ENCODE measurements at regions not wholly inside any gene's neighbourhood (a gene's known extent, or its start where the extent isn't known, plus 50 kb on each side); places are given as distances from the start of the nearest gene placed in this dataset.
A peak's percentile ranks its signal among the peaks of the same experiment; 100 is the strongest.

DNA sequence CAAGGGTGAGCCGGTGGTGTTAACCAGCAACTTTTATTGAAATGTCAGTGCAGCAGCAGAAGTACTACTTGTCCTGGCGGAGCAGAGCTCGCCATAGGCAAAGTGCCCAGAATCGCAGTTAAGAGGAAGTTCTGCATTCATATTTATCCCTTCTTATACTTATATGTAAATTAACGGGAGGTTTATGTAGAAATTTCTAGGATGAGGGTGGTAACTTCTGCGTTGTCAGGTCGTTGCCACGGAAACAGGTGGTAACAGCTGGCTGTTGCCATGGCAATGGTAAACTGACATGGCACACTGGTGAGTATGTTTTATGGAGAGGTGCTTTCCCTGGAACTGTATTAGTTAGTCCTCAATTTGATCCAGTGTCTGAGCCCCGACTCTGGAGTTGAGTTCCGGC, 2494.9 kb upstream of the PCDH20 start:
- no peak overlapping the region for H3K56ac ChIP-seq (ENCODE audit: extremely low read depth, insufficient read depth, low read length)
- H2AK9ac ChIP-seq (replicated peaks; ENCODE audit: low read depth, low read length, poor library complexity) = no peak overlapping the region
- no peak overlapping the region for H3K14ac ChIP-seq (replicated peaks; ENCODE audit: low read depth, low read length)
- no peaks in the 10 kb centered on the region for H3K9me1 ChIP-seq (ENCODE audit: insufficient read depth, low read length)
- H4K20me1 ChIP-seq (ENCODE audit: insufficient read depth, low read length) = no peaks in the 10 kb centered on the region
- H2AK5ac ChIP-seq (ENCODE audit: low read depth, low read length) = no peak overlapping the region
- POLR2A ChIA-PET (ENCODE audit: unreplicated experiment) = no interaction called here
- H3K27me3 ChIP-seq (ENCODE audit: control insufficient read depth, insufficient read depth, low read length) = no peaks in the 10 kb centered on the region
- H3K79me1 ChIP-seq (ENCODE audit: low read depth in 1 of 2, low read length in 2 of 2) = no peaks in the 10 kb centered on the region
- H4K91ac ChIP-seq (ENCODE audit: insufficient read depth, low read depth, low read length) = no peak overlapping the region
- no peak overlapping the region for H3K4ac ChIP-seq (ENCODE audit: low read depth, low read length)
- DNase-seq = peak; percentile 7
- H2BK20ac ChIP-seq (ENCODE audit: low read depth, low read length) = no peak overlapping the region
- dilution Hi-C loops (cut with HindIII; ENCODE audit: low sequenced_read_pairs, unreplicated experiment) (no loop called here), intact Hi-C loops (cut with micrococcal nuclease) (no loop called here), in situ Hi-C loops (cut with MboI; ENCODE audit: low sequenced_read_pairs) (no loop called here)
- H3K23ac ChIP-seq (ENCODE audit: low read depth, low read length) = no peak overlapping the region
- H4K5ac ChIP-seq (ENCODE audit: low read depth, low read length) = no peak overlapping the region
- no peak overlapping the region for H3K4me2 ChIP-seq (ENCODE audit: low read depth, low read length)
- CTCF ChIA-PET = no interaction called here
- no peak overlapping the region for H2BK15ac ChIP-seq (ENCODE audit: low read depth, low read length)
- H2BK120ac ChIP-seq (ENCODE audit: low read depth, low read length) = no peak overlapping the region
- ATAC-seq (ENCODE audit: low read depth) = no peak
- H2AFZ ChIP-seq (replicated peaks; ENCODE audit: low read length, poor library complexity) = no peak overlapping the region
- WGBS, 2 experiments (ENCODE audit: extremely low coverage in 2 of 2, insufficient read length in 1 of 2) = 83% methylated on average over 1 of the region's 10 CpGs; no CpG with 5 or more reads in 1 of the 2 experiments
- H3K9me3 ChIP-seq (ENCODE audit: control insufficient read depth, insufficient read depth, low read length) = no peaks in the 10 kb centered on the region
- no peak overlapping the region for H3K4me3 ChIP-seq (ENCODE audit: insufficient read depth, low read depth, low read length)
- no peak overlapping the region for H2BK5ac ChIP-seq (ENCODE audit: low read depth, low read length, poor library complexity, severe bottlenecking)
- H3K36me3 ChIP-seq (ENCODE audit: control insufficient read depth, insufficient read depth, low read length) = no peaks in the 10 kb centered on the region
- H3K4me1 ChIP-seq (ENCODE audit: control insufficient read depth, insufficient read depth, low read length) = no peaks in the 10 kb centered on the region
- H3K9ac ChIP-seq (ENCODE audit: low read depth, low read length) = no peak overlapping the region
- H3K27ac ChIP-seq (ENCODE audit: insufficient read depth, low read length) = no peak overlapping the region
- H3K18ac ChIP-seq (ENCODE audit: low read depth, low read length) = no peak overlapping the region
- no TSS peak for BruUV-seq (replicated peaks)
- TF ChIP-seq SMC3 (IDR thresholded peaks at IDR 0.05; ENCODE audit: low read depth, low read length) = no peak
- TF ChIP-seq POLR2A (IDR thresholded peaks at IDR 0.05; ENCODE audit: low read depth, low read length) = no peak
- no peak for TF ChIP-seq RFX5 (IDR thresholded peaks at IDR 0.05; ENCODE audit: low read depth, low read length)
- TF ChIP-seq RCOR1 (IDR thresholded peaks at IDR 0.05; ENCODE audit: insufficient replicate concordance, low read length) = no peak
- TF ChIP-seq FOS (IDR thresholded peaks at IDR 0.05; ENCODE audit: low read depth, low read length) = no peak
- TF ChIP-seq, protein P1, sequence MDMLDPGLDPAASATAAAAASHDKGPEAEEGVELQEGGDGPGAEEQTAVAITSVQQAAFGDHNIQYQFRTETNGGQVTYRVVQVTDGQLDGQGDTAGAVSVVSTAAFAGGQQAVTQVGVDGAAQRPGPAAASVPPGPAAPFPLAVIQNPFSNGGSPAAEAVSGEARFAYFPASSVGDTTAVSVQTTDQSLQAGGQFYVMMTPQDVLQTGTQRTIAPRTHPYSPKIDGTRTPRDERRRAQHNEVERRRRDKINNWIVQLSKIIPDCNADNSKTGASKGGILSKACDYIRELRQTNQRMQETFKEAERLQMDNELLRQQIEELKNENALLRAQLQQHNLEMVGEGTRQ (IDR thresholded peaks at IDR 0.05; ENCODE audit: low read depth, low read length) = no peak
- no peak for TF ChIP-seq MAZ (IDR thresholded peaks at IDR 0.05; ENCODE audit: borderline replicate concordance, low read depth, low read length)
- TF ChIP-seq CEBPB (IDR thresholded peaks at IDR 0.05; ENCODE audit: low read depth, low read length) = no peak
- TF ChIP-seq, protein P2, sequence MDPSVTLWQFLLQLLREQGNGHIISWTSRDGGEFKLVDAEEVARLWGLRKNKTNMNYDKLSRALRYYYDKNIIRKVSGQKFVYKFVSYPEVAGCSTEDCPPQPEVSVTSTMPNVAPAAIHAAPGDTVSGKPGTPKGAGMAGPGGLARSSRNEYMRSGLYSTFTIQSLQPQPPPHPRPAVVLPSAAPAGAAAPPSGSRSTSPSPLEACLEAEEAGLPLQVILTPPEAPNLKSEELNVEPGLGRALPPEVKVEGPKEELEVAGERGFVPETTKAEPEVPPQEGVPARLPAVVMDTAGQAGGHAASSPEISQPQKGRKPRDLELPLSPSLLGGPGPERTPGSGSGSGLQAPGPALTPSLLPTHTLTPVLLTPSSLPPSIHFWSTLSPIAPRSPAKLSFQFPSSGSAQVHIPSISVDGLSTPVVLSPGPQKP (IDR thresholded peaks at IDR 0.05; ENCODE audit: borderline replicate concordance, low read depth, low read length) = no peak
- TF ChIP-seq MAFK (IDR thresholded peaks at IDR 0.05; ENCODE audit: low read depth, low read length) = no peak
- TF ChIP-seq, protein P3, sequence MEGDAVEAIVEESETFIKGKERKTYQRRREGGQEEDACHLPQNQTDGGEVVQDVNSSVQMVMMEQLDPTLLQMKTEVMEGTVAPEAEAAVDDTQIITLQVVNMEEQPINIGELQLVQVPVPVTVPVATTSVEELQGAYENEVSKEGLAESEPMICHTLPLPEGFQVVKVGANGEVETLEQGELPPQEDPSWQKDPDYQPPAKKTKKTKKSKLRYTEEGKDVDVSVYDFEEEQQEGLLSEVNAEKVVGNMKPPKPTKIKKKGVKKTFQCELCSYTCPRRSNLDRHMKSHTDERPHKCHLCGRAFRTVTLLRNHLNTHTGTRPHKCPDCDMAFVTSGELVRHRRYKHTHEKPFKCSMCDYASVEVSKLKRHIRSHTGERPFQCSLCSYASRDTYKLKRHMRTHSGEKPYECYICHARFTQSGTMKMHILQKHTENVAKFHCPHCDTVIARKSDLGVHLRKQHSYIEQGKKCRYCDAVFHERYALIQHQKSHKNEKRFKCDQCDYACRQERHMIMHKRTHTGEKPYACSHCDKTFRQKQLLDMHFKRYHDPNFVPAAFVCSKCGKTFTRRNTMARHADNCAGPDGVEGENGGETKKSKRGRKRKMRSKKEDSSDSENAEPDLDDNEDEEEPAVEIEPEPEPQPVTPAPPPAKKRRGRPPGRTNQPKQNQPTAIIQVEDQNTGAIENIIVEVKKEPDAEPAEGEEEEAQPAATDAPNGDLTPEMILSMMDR (conservative IDR thresholded peaks at IDR 0.05; ENCODE audit: low read depth, low read length) = no peak
- no peak for TF ChIP-seq NFE2L2 (IDR thresholded peaks at IDR 0.05; ENCODE audit: low read depth, low read length)
- TF ChIP-seq BHLHE40 (IDR thresholded peaks at IDR 0.05; ENCODE audit: low read depth, low read length) = no peak
- TF ChIP-seq MXI1 (IDR thresholded peaks at IDR 0.05; ENCODE audit: borderline replicate concordance, low read depth, low read length) = no peak
- no peak for TF ChIP-seq RAD21 (IDR thresholded peaks at IDR 0.05; ENCODE audit: low read length)
- no peak for TF ChIP-seq CHD1 (IDR thresholded peaks at IDR 0.05; ENCODE audit: low read depth, low read length)
- H4K8ac ChIP-seq (ENCODE audit: low read depth in 2 of 2, low read length in 2 of 2) = no peak overlapping the region
